HG03135 (cell line): ENCODE measurements at regions not wholly inside any gene's neighbourhood (a gene's known extent, or its start where the extent isn't known, plus 50 kb on each side); places are given as distances from the start of the nearest gene placed in this dataset.

Experiments
- ATAC-seq: cut with Tn5 transposase; IDR thresholded peaks from one replicate; pipeline ENCODE4 v1.9.1; 2021; ENCODE audit warnings: mild to moderate bottlenecking, moderate library complexity; ENCODE audit not compliant: unreplicated experiment

DNA sequence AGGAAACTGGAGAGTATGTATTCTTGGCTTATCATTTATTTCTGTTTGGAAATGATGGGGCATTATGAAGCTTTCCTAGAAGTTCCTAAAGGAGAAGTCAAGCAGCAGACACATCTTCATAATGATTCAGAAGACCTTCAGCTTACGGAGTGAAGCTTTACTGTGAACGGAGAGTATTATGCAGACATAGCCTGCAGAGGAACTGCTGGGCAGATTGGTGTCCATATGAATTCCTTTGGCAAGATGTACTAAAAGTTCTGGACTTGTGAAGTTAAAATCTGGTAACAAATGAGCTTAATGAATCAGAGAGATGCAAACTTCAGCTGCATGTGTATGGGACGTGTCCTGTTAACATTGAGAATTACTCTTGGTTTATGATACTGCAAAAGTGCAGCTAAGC, 60.1 kb downstream of the NABP1 start:
- no peak for ATAC-seq

- ATAC-seq: no peak
These were observed 60.7 kb downstream of the NABP1 start for GRCh38 chr2:191738667-191739066.

DNA sequence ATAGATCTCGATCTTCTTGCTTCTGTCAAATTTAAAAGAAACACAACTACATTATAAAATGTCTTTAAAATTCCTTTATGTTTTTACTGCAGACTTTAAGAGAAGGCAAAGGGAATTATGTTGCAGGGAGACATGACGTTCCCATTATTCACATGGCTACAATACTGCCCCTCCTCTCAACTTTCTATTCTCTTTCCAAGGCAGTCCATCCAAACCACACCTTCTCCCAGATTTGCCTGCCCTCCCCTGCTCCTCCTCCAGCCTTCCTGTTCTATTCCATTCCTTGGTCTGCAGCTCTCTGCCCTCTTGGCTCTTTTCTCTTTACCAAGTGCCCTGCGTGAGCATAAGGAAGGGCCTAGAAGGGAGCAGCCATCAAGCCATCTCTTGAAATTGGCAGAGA, 61.3 kb downstream of the NABP1 start:
- ATAC-seq: no peak

- ATAC-seq: peak; percentile 94
These were observed 62.1 kb downstream of the NABP1 start for GRCh38 chr2:191740016-191740419.

- no peak for ATAC-seq
These were observed 62.8 kb downstream of the NABP1 start for GRCh38 chr2:191740759-191741158.

DNA sequence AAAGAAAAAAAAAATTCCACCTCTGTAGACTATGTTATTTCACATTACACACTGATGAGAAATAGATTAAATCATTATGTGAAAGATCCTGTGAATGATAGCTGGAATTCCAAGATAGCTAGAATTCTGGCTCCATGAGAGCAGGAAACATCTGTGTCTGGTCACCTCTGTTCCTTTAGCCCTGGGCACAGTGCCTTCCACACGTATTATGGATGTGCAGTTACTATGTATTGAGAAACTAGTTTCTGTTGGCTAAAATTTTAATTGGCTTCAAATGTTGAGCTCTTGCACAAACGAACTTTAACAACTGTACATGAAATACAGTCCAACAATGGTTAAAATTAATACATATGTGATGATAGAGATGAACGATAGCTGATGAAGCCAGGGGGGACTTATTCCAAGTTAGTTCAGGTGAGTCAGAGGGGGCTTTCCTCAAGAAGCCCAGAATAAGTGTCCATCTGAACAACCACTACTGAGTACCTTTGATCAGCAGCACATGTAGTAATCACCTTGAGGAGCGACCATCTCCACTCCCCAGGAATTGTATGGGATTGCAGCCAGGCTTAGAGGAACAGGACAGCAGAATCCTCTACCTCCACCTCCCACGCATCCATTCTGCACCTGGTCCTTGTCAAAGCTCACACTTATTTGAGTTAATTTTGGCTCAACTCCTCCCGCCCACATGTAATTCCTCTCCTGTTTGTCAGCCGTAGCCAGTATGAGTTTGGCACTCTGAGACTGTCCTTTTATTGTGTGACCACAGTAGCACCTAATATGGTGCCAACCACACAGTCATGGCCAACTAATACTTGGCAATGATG, 68.6 kb downstream of the NABP1 start:
- ATAC-seq: no peak

DNA sequence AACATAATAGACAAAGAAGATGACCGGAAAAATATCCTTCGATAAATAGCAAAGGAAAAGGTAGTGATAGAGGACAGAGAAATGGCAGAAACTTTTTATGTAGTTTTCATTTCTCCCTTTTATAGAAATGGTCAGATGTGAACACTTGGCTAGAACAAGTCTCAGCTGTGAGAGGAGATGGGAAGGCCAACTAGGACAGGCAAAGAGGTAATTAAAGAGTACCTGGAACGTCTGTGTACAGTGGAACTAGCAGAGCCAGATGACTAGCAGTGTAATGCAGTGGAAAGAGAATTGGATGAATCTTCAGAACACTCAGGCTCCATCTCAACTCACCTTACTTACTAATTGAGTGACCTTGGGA, 69.2 kb downstream of the NABP1 start:
- ATAC-seq: no peak

DNA sequence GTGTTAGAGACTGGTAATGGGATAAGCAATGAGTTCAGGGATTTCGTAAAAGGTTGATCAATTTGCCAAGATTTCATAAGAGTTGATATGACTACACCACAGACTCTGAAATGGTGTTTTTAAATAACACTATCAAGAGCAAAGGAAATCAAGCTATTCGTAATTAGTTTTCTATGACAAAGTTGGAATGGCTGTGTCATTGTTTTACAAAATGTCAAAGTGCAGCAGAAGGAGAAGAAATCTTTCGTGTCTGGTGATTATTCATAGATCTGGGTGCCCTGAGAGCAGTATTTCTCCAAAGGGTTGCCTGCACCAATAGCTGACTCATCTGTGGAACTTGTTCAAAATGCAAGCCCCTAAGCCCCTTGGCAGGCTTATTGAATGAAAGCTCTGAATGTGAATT, 70.1 kb downstream of the NABP1 start:
- peak; percentile 26 for ATAC-seq

DNA sequence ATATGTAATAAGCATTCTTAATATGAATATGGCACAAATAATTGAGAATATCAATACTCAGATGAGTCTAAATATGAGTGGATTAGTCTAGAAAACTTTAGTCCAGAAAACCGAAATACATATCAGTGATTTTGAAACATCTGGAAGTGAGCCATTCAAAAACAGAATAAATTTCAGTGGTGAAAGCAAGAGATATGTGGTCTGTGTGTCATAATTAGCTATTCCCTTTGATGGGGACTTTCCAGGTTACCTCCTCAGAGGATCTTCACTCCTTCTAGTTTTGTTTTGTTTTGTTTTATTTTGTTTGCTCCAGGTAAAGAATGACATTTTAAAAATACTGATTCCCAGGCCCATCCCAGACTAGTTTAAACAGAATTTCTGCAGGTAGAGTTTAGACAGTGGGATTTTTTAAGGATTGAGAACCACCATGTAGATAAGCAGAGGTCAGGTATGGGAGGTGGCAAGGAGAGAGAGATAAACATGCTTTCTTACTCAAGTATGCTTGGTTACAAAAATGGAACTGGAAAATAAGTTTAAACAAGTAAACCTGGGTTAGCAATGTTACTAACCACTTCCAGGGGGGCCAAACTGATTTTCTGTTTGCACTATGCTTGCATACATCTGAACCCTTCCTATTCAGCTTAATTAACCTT, 70.7 kb downstream of the NABP1 start:
- peak; percentile 70 for ATAC-seq

- no peak for ATAC-seq
These were observed 71.2 kb downstream of the NABP1 start for GRCh38 chr2:191749181-191749540.

DNA sequence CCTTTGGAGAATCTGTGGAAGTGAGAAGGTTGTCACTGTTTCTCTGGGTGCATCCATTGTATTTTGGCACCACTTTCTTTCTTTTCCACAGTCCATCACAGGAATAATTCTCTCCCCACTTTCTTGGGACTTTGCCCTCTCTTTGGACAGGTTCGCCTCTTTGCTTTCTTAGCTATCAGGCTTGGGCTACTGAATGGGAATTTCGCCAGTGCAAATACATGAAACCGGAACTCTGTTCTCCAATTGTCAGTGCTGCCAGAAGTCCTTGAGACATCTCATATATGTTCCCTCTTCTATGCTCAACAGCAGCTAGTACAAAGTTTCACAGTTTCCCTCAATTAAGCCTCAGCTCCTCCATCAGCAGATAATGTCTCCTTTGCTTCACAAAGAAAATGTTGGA, 76.2 kb downstream of the NABP1 start:
- ATAC-seq: no peak

DNA sequence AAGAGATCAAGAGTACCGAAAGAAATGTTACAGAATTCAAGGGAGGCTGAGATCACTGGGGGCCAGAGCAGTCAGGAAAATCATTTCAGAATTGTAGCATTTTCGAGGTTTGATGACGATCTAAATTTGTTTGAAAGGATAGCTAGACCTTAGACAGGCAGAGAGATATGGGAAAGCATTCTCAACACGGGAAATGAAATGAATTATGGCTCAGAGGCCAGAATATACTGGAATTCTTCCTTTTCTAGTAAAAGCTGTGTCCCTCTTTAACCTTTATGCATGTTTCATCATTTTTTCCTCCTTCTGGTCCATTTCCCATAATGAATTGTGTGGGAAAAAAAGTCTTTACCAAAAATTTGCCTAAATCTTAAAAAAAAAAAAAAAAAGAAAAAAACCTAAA, 78.8 kb downstream of the NABP1 start:
- no peak for ATAC-seq

GRCh38 chr2:191757208-191757607, 79.3 kb downstream of the NABP1 start:
- no peak for ATAC-seq

DNA sequence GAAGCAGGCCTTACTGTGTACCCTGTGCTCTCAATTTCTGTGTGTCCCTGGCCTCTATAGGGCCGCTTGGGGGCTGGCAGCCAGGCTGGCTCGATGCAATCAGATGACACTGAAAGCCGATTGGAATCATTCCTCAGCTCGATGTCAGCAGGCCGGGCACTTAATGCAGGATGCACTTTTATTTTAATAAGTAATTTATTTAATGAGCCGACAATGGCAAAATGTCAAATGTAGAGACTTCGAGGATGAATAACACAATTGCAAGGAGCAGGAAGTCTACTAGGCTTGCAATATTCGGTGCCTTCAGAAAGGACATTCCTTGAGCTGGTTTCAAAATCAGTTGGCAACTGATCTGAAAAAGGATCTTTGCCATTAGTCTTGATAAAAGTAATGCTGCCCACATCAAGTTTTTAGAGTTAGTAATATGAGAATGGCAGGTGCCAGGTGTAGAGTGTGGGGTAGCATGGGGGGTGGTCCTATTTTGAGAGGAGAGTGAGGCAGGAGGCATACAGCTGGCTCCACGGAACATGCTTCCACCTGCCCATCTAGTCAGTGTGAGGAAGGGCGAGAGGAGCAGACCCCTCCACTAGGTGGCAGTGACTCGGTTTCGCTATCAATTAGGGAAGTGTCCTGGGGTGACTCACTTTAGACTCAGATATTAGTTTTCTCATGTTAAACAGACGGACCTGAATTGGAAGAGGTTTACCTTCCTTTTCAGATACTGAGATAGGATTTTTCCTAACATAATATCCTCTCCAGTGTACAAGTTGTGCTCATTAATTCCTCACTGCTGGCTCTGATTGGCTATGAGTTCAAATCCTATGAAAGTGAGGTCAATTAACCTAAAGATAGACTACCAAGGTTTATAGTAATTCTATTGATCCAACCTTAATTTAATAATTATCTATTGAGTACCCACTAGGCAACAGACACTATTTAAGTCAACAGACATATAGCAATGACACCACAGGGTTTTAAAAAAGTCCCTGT, 80.9 kb downstream of the NABP1 start:
- peak; percentile 100 for ATAC-seq

- no peak for ATAC-seq
These were observed 81.7 kb downstream of the NABP1 start for GRCh38 chr2:191759680-191760079.

GRCh38 chr2:191760655-191761262, 82.8 kb downstream of the NABP1 start:
- no peak for ATAC-seq

DNA sequence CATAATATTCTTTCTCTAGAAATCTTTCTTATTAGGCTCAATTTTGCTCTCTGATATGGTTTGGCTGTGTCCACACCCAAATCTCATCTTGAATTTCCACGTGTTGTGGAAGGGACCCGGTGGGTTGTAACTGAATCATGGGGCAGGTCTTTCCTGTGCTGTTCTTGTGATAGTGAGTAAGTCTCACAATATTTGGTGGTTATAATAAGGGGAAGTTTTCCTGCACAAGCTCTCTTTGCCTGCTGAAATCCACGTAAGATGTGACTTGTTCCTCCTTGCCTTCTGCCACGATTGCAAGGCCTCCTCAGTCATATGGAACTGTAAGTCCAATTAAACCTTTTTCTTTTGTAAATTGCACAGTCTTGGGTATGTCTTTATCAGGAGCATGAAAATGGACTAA, 73.8 kb downstream of the CAVIN2 start:
- no peak for ATAC-seq

- ATAC-seq: no peak
These were observed 69.5 kb downstream of the CAVIN2 start for GRCh38 chr2:191777351-191777750.

DNA sequence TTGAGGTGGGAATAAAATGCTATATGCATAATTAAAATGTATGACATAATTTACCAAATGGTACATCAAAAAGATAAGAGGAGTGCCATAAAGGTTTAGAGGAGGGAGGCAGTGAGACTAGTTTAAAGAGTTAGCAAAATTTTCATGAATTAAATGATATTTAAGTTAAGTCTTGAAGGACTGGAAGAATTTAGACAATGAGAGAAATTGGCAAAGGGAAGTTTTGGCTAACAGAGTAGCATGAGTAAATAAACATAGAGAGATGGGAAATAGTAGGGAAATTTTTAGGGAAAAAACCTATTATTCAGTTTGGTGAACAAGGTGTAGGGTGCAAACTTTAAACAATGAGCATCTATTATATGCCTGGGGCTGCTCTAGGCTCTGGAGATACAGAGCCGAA, 68.8 kb downstream of the CAVIN2 start:
- no peak for ATAC-seq

- ATAC-seq: no peak
These were observed 64.5 kb downstream of the CAVIN2 start for GRCh38 chr2:191782351-191782750.

DNA sequence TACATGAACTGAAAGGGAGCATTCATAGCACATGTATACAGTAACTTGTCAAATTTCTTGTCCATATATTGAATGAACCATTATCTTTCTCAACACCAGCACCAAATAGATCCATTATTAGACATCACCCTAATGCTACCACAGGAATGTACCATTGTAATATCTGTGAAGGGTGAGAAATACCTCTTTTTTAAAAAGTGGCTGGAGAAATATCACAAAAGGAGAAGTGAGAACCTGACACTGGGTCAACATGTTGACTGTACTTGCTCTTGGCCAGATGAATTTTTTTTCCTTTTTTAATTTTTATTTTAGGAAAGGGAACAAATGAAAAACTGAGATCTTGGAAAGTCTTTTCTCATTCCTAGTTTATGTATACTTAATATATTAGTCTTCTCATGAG, 63.5 kb downstream of the CAVIN2 start:
- no peak for ATAC-seq
